Peyer's patch (tissue), 4 donors: ENCODE measurements at regions not wholly inside any gene's neighbourhood (a gene's known extent, or its start where the extent isn't known, plus 50 kb on each side); places are given as distances from the start of the nearest gene placed in this dataset.

Experiments used
- CTCF ChIP-seq, 6 experiments: fragments of 450-650 bp in 4 of 6; fragments of 200-600 bp in 2 of 6; sonication (generic) in 1 of 6; IDR thresholded peaks; one replicate each; pipeline ENCODE4 v1.5.1; 2017 to 2019; ENCODE audit warnings: antibody characterized with exemption in 6 of 6, mild to moderate bottlenecking in 3 of 6, moderate library complexity in 1 of 6
- POLR2A ChIP-seq, 2 donors: fragments of 450-650 bp; IDR thresholded peaks; one replicate each; pipeline ENCODE4 v1.5.1; 2017; ENCODE audit warnings: antibody characterized with exemption in 2 of 2, mild to moderate bottlenecking in 2 of 2, moderate library complexity in 2 of 2

- no peak for TF ChIP-seq POLR2A (IDR thresholded peaks at IDR 0.05)
- no peak for TF ChIP-seq CTCF (IDR thresholded peaks at IDR 0.05)
Measured at GRCh38 chr7:108697254-108697653, 127.6 kb downstream of the DNAJB9 start.
